WTC11 (cell line): ENCODE measurements at regions not wholly inside any gene's neighbourhood (a gene's known extent, or its start where the extent isn't known, plus 50 kb on each side); places are given as distances from the start of the nearest gene placed in this dataset.

Experiments
- ATAC-seq: fragments of 200-7000 bp; cut with Tn5 transposase; 2 replicates; pipeline ENCODE4 v1.10.0; 2021; ENCODE audit warnings: mild to moderate bottlenecking, moderate library complexity
- CTCF ChIA-PET: fragments of 300-600 bp; sonication (Branson Sonifier 250); formaldehyde crosslinking; loops from one replicate; lab custom pipeline; 2021; ENCODE audit warnings: antibody characterized with exemption; lab: Charles Lee
- POLR2A ChIA-PET: fragments of 350-600 bp; sonication (Branson Sonifier 250); formaldehyde crosslinking; loops from one replicate; lab custom pipeline; 2021; ENCODE audit warnings: antibody characterized with exemption; lab: Charles Lee
- DNase-seq: peaks from one replicate; pipeline ENCODE4 v3.0.0; 2021; ENCODE audit warnings: low spot score
- H3K27ac Mint-ChIP-seq: 2 replicates; pipeline ENCODE4 v1.8.0; 2021; ENCODE audit warnings: mixed read lengths
- H3K27me3 Mint-ChIP-seq: 2 replicates; pipeline ENCODE4 v1.8.0; 2021; ENCODE audit warnings: low read depth, mild to moderate bottlenecking, moderate library complexity, mixed read lengths
- H3K36me3 Mint-ChIP-seq: 2 replicates; pipeline ENCODE4 v1.8.0; 2021; ENCODE audit warnings: mixed read lengths
- H3K4me1 Mint-ChIP-seq: 2 replicates; pipeline ENCODE4 v1.8.0; 2022; ENCODE audit warnings: mixed read lengths
- H3K4me3 Mint-ChIP-seq: 2 replicates; pipeline ENCODE4 v1.8.0; 2021; ENCODE audit warnings: mild to moderate bottlenecking, moderate library complexity, mixed read lengths
- H3K9me3 Mint-ChIP-seq: 2 replicates; pipeline ENCODE4 v1.8.0; 2021; ENCODE audit warnings: mixed read lengths
- ARID4B ChIP-seq: sonication (generic); formaldehyde crosslinking; IDR thresholded peaks from 2 replicates; pipeline ENCODE4 v1.8.0; 2023; ENCODE audit warnings: missing genetic modification reagents, mild to moderate bottlenecking, borderline replicate concordance
- GABPB1 ChIP-seq: sonication (generic); formaldehyde crosslinking; IDR thresholded peaks from 2 replicates; pipeline ENCODE4 v1.8.1; 2023; ENCODE audit warnings: mild to moderate bottlenecking, missing genetic modification reagents
- IRF1 ChIP-seq: sonication (generic); formaldehyde crosslinking; IDR thresholded peaks from 2 replicates; pipeline ENCODE4 v1.8.0; 2023; ENCODE audit warnings: missing genetic modification reagents
- KAT7 ChIP-seq: sonication (generic); formaldehyde crosslinking; IDR thresholded peaks from 2 replicates; pipeline ENCODE4 v1.8.1; 2023; ENCODE audit warnings: missing genetic modification reagents, mild to moderate bottlenecking, borderline replicate concordance
- MLX ChIP-seq: sonication (generic); formaldehyde crosslinking; IDR thresholded peaks from 2 replicates; pipeline ENCODE4 v1.8.1; 2023; ENCODE audit warnings: mild to moderate bottlenecking, missing genetic modification reagents, moderate library complexity
- MYBL2 ChIP-seq: sonication (generic); formaldehyde crosslinking; IDR thresholded peaks from 2 replicates; pipeline ENCODE4 v1.8.1; 2023; ENCODE audit warnings: mild to moderate bottlenecking, moderate library complexity, missing genetic modification reagents
- TCF7 ChIP-seq: sonication (generic); formaldehyde crosslinking; IDR thresholded peaks from 2 replicates; pipeline ENCODE4 v1.8.0; 2022; ENCODE audit warnings: mild to moderate bottlenecking, low read depth, missing genetic modification reagents, moderate library complexity
- USF1 ChIP-seq: sonication (generic); formaldehyde crosslinking; IDR thresholded peaks from 2 replicates; pipeline ENCODE4 v1.8.0; 2022; ENCODE audit warnings: mild to moderate bottlenecking, missing genetic modification reagents
- ZNF232 ChIP-seq: sonication (generic); formaldehyde crosslinking; IDR thresholded peaks from 2 replicates; pipeline ENCODE4 v1.8.0; 2022; ENCODE audit warnings: mild to moderate bottlenecking, missing genetic modification reagents
- ZNF532 ChIP-seq: fragments of 250-450 bp; sonication (Bioruptor Pico); IDR thresholded peaks from 2 replicates; pipeline ENCODE4 v1.9.0; 2021; ENCODE audit warnings: mild to moderate bottlenecking, borderline replicate concordance
- TF ChIP-seq, protein P1 (sequence below): sonication (generic); formaldehyde crosslinking; IDR thresholded peaks from 2 replicates; pipeline ENCODE4 v1.8.1; 2023; ENCODE audit warnings: mild to moderate bottlenecking, missing genetic modification reagents, borderline replicate concordance
- TF ChIP-seq, protein P2 (sequence below): sonication (generic); formaldehyde crosslinking; IDR thresholded peaks from 2 replicates; pipeline ENCODE4 v1.8.1; 2022; ENCODE audit warnings: missing genetic modification reagents, borderline replicate concordance

- no peak for TF ChIP-seq KAT7 (CRISPR knock-in tag)
- TF ChIP-seq ARID4B (CRISPR knock-in tag), result no peak
- TF ChIP-seq, protein P1, sequence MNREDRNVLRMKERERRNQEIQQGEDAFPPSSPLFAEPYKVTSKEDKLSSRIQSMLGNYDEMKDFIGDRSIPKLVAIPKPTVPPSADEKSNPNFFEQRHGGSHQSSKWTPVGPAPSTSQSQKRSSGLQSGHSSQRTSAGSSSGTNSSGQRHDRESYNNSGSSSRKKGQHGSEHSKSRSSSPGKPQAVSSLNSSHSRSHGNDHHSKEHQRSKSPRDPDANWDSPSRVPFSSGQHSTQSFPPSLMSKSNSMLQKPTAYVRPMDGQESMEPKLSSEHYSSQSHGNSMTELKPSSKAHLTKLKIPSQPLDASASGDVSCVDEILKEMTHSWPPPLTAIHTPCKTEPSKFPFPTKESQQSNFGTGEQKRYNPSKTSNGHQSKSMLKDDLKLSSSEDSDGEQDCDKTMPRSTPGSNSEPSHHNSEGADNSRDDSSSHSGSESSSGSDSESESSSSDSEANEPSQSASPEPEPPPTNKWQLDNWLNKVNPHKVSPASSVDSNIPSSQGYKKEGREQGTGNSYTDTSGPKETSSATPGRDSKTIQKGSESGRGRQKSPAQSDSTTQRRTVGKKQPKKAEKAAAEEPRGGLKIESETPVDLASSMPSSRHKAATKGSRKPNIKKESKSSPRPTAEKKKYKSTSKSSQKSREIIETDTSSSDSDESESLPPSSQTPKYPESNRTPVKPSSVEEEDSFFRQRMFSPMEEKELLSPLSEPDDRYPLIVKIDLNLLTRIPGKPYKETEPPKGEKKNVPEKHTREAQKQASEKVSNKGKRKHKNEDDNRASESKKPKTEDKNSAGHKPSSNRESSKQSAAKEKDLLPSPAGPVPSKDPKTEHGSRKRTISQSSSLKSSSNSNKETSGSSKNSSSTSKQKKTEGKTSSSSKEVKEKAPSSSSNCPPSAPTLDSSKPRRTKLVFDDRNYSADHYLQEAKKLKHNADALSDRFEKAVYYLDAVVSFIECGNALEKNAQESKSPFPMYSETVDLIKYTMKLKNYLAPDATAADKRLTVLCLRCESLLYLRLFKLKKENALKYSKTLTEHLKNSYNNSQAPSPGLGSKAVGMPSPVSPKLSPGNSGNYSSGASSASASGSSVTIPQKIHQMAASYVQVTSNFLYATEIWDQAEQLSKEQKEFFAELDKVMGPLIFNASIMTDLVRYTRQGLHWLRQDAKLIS (CRISPR knock-in tag), result no peak
- TF ChIP-seq MYBL2 (CRISPR knock-in tag), result no peak
- TF ChIP-seq USF1 (CRISPR knock-in tag), result no peak
- TF ChIP-seq, protein P2, sequence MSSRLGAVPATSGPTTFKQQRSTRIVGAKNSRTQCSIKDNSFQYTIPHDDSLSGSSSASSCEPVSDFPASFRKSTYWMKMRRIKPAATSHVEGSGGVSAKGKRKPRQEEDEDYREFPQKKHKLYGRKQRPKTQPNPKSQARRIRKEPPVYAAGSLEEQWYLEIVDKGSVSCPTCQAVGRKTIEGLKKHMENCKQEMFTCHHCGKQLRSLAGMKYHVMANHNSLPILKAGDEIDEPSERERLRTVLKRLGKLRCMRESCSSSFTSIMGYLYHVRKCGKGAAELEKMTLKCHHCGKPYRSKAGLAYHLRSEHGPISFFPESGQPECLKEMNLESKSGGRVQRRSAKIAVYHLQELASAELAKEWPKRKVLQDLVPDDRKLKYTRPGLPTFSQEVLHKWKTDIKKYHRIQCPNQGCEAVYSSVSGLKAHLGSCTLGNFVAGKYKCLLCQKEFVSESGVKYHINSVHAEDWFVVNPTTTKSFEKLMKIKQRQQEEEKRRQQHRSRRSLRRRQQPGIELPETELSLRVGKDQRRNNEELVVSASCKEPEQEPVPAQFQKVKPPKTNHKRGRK, result no peak
- no peak for TF ChIP-seq MLX (CRISPR knock-in tag)
- TF ChIP-seq IRF1, result no peak
Measured at GRCh38 chr15:53458736-53459135, 300.7 kb downstream of the WDR72 start (continued).

DNA sequence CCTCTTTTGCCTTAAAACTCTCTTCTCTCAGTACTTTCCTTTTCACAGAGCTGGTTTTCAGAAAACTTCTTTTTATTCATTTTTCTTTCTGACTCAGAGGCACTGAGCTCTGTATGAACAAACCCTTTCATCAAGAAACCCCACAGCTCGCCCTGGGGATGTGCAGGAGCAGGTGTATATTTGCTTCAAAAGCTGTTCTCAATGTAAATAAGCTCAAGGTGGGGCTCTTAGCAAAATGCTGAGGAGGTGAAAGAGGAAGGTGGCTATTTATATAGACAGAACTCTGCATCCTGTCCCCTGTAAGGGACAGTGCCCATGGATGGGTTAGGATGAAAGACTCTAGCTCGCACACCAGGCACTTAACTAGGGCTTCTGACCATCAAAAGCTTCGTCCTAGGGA is 302.0 kb downstream of the WDR72 start:
- Mint-ChIP-seq H3K27me3 (no peaks in the 10 kb centered on the region; the same call in none of the 2 replicates), H3K4me1 (peaks cover 20% of the 10 kb centered on the region), H3K36me3 (no peaks in the 10 kb centered on the region), H3K4me3 (no peak overlapping the region), H3K9me3 (peaks cover 13% of the 10 kb centered on the region; the same call in 1 of the 2 replicates), H3K27ac (no peak overlapping the region)
- ATAC-seq (no peak; the same call in 1 of the 2 replicates), DNase-seq (no peak)
- POLR2A ChIA-PET, result no interaction called here
- CTCF ChIA-PET, result no interaction called here
- TF ChIP-seq GABPB1 (CRISPR knock-in tag), result no peak
- no peak for TF ChIP-seq ZNF232
- no peak for TF ChIP-seq ZNF532
- TF ChIP-seq TCF7 (CRISPR knock-in tag), result no peak
